Daoy (cell line): ENCODE measurements at regions not wholly inside any gene's neighbourhood (a gene's known extent, or its start where the extent isn't known, plus 50 kb on each side); places are given as distances from the start of the nearest gene placed in this dataset.
"Not testable (repeated sequence)": the region's sequence is repeated elsewhere in the genome, so short reads cannot be mapped to it uniquely, and the experiment has no call there.

Experiments used
- DNase-seq: peaks from one replicate; pipeline ENCODE4 v3.0.0-alpha.2; 2015; ENCODE audit warnings: low read depth

- DNase-seq = no peak
Observed at GRCh38 chr21:25243808-25244207, 363.5 kb downstream of the MRPL39 start.

- no peak for DNase-seq
Observed at GRCh38 chr21:25240974-25241373, 366.3 kb downstream of the MRPL39 start.

GRCh38 chr21:25234857-25235801 is 372.2 kb downstream of the MRPL39 start:
- DNase-seq = no peak

GRCh38 chr21:25220954-25221353 is 386.3 kb downstream of the MRPL39 start:
- no peak for DNase-seq

- DNase-seq = no peak
Observed at GRCh38 chr21:25220169-25220568, 387.1 kb downstream of the MRPL39 start.

GRCh38 chr21:25215698-25216384 is 391.4 kb downstream of the MRPL39 start:
- no peak for DNase-seq

- no peak for DNase-seq
Observed at GRCh38 chr21:25214676-25215075, 392.6 kb downstream of the MRPL39 start.

- no peak for DNase-seq
Observed at GRCh38 chr21:25199944-25200343, 407.3 kb downstream of the MRPL39 start.

GRCh38 chr21:25191141-25191540 is 416.1 kb downstream of the MRPL39 start:
- no peak for DNase-seq

- DNase-seq = no peak
Observed at GRCh38 chr21:25189497-25189896, 417.8 kb downstream of the MRPL39 start.

GRCh38 chr21:25188677-25189079 is 418.6 kb downstream of the MRPL39 start:
- DNase-seq = no peak

- no peak for DNase-seq
Observed at GRCh38 chr21:25186273-25186672, 421.0 kb downstream of the MRPL39 start.

GRCh38 chr21:25183577-25183976 is 423.7 kb downstream of the MRPL39 start:
- no peak for DNase-seq

- DNase-seq = not testable (repeated sequence)
Observed at GRCh38 chr21:25181690-25182089, 425.6 kb downstream of the MRPL39 start.

GRCh38 chr21:25179116-25179515 is 428.2 kb downstream of the MRPL39 start:
- no peak for DNase-seq

- no peak for DNase-seq
Observed at GRCh38 chr21:25176637-25177412, 430.5 kb downstream of the MRPL39 start.

- no peak for DNase-seq
Observed at GRCh38 chr21:25175938-25176337, 431.3 kb downstream of the MRPL39 start.

- DNase-seq = no peak
Observed at GRCh38 chr21:25171438-25171837, 435.8 kb downstream of the MRPL39 start.

GRCh38 chr21:25170681-25171080 is 436.6 kb downstream of the MRPL39 start:
- DNase-seq = no peak

GRCh38 chr21:25169370-25169769 is 437.9 kb downstream of the MRPL39 start:
- DNase-seq = no peak

GRCh38 chr21:25166904-25167303 is 440.4 kb downstream of the MRPL39 start:
- DNase-seq = not testable (repeated sequence)

- DNase-seq = no peak
Observed at GRCh38 chr21:25161571-25161970, 445.7 kb downstream of the MRPL39 start.
